K562 (cell line): ENCODE measurements at regions not wholly inside any gene's neighbourhood (a gene's known extent, or its start where the extent isn't known, plus 50 kb on each side); places are given as distances from the start of the nearest gene placed in this dataset.

Source experiments
- ATAC-seq: fragments of 200-7000 bp; cut with Tn5 transposase; 3 replicates; pipeline ENCODE4 v1.9.1; 2020; ENCODE audit warnings: moderate library complexity
- BruUV-seq: library from RNA; stranded (reverse); fragments of 400-500 nt; replicated peaks from 2 replicates; lab custom pipeline; 2021; lab: Mats Ljungman, UMichigan
- CTCF ChIA-PET: fragments of 300-600 bp; formaldehyde crosslinking; extraction: SDS; loops from one replicate; lab custom pipeline; 2021; ENCODE audit warnings: low intra/inter-chr PET ratio; lab: Yijun Ruan, JAX
- POLR2A ChIA-PET: fragments of 300-600, 350-650 bp; sonication (Branson Sonifier 250); formaldehyde crosslinking; extraction: SDS; loops from one replicate; lab custom pipeline; 2021; ENCODE audit warnings: antibody characterized with exemption, inconsistent platforms; lab: Yijun Ruan, JAX
- DNase-seq, 4 experiments: peaks; one replicate each; pipeline versions ENCODE4 v3.0.0 to v3.0.0-alpha.2; 2011 to 2018; ENCODE audit warnings: low spot score in 3 of 4, mixed read lengths in 3 of 4; ENCODE audit errors: extremely low read depth in 1 of 4
- FAIRE-seq: peaks from 2 replicates; lab custom pipeline; 2011; peaks lifted over from hg19 to GRCh38; lab: Jason Lieb, UNC
- H2AFZ ChIP-seq: 2 replicates; pipeline ENCODE4 v1.6.0; 2011; ENCODE audit warnings: low read depth, low read length, control low read depth, inconsistent platforms
- H3K27ac ChIP-seq: fragments of 200-600 bp; 3 replicates; pipeline ENCODE4 v1.8.0; 2011; ENCODE audit warnings: low read depth, mild to moderate bottlenecking, control low read depth, inconsistent platforms, low read length, moderate library complexity, mixed read lengths; ENCODE audit errors: extremely low read depth
- H3K27me3 ChIP-seq, 2 experiments: fragments of 300-600 bp in 1 of 2; 2 replicates in 1 of 2; 3 replicates in 1 of 2; pipeline versions ENCODE4 v1.6.0 to v1.8.0; 2011; ENCODE audit warnings: inconsistent platforms in 2 of 2, low read length in 2 of 2, mild to moderate bottlenecking in 1 of 2, mixed read lengths in 1 of 2, moderate library complexity in 1 of 2; ENCODE audit not compliant: control insufficient read depth in 2 of 2, insufficient read depth in 2 of 2
- H3K36me3 ChIP-seq: fragments of 300-600 bp; 3 replicates; pipeline ENCODE4 v1.8.0; 2011; ENCODE audit warnings: mild to moderate bottlenecking, low read length, inconsistent platforms; ENCODE audit not compliant: control insufficient read depth, insufficient read depth
- H3K4me1 ChIP-seq, 2 experiments: fragments of 200-600 bp in 1 of 2; replicated peaks in 1 of 2; 2 replicates in 1 of 2; 3 replicates in 1 of 2; pipeline versions ENCODE4 v1.5.1 to v1.8.0; 2011; ENCODE audit warnings: inconsistent platforms in 2 of 2, low read length in 2 of 2, mild to moderate bottlenecking in 1 of 2, mixed read lengths in 1 of 2, moderate library complexity in 1 of 2; ENCODE audit not compliant: control insufficient read depth in 2 of 2, insufficient read depth in 2 of 2
- H3K4me2 ChIP-seq: 2 replicates; pipeline ENCODE4 v1.6.1; 2011; ENCODE audit warnings: low read length, control low read depth, inconsistent platforms, mixed read lengths; ENCODE audit not compliant: insufficient read depth
- H3K4me3 ChIP-seq: fragments of 200-600 bp; sonication (generic), shearing (Covaris generic); 2 replicates; pipeline ENCODE4 v1.5.1; 2016; ENCODE audit warnings: control low read depth, inconsistent platforms
- H3K79me2 ChIP-seq: fragments of 200-600 bp; 3 replicates; pipeline ENCODE4 v1.8.0; 2011; ENCODE audit warnings: low read length, inconsistent platforms; ENCODE audit not compliant: control insufficient read depth, insufficient read depth
- H3K9ac ChIP-seq, 2 experiments: 2 replicates each; pipeline versions ENCODE4 v1.6.0 to v1.6.1; 2011; ENCODE audit warnings: low read depth in 2 of 2, low read length in 2 of 2, control low read depth in 1 of 2, inconsistent platforms in 1 of 2, mild to moderate bottlenecking in 1 of 2, mixed read lengths in 1 of 2; ENCODE audit not compliant: insufficient read depth in 1 of 2
- H3K9me1 ChIP-seq: one replicate; pipeline ENCODE4 v1.6.0; 2011; ENCODE audit warnings: inconsistent platforms, mild to moderate bottlenecking, low read length, moderate library complexity; ENCODE audit not compliant: control insufficient read depth, insufficient read depth
- H3K9me3 ChIP-seq: replicated peaks from 2 replicates; pipeline ENCODE4 v1.5.1; 2011; ENCODE audit warnings: low read depth, low read length, inconsistent platforms; ENCODE audit not compliant: control insufficient read depth, insufficient read depth
- H4K20me1 ChIP-seq: replicated peaks from 2 replicates; pipeline ENCODE4 v1.6.1; 2011; ENCODE audit warnings: low read length, inconsistent platforms, mixed read lengths; ENCODE audit not compliant: control insufficient read depth, insufficient read depth
- FOXA3 ChIP-seq, 2 experiments: fragments of 450-650 bp in 1 of 2; sonication (generic) in 1 of 2; formaldehyde crosslinking; IDR thresholded peaks in 1 of 2; conservative IDR thresholded peaks in 1 of 2; 2 replicates each; pipeline versions ENCODE4 v1.4.0 to v1.8.0; 2020 to 2022; ENCODE audit warnings: mild to moderate bottlenecking in 2 of 2, missing genetic modification reagents in 1 of 2
- HCFC1 ChIP-seq: IDR thresholded peaks from 2 replicates; pipeline ENCODE4 v1.6.1; 2012; ENCODE audit warnings: low read depth, low read length, improper control_type of control experiment
- HDAC1 ChIP-seq, 2 experiments: fragments of 450-650 bp; IDR thresholded peaks; 2 replicates each; pipeline ENCODE4 v1.6.1; 2016 to 2017; ENCODE audit warnings: inconsistent platforms in 1 of 2, mild to moderate bottlenecking in 1 of 2, moderate library complexity in 1 of 2
- NR2F6 ChIP-seq: fragments of 450-650 bp; formaldehyde crosslinking; IDR thresholded peaks from 2 replicates; pipeline ENCODE4 v1.4.0; 2020; ENCODE audit warnings: mild to moderate bottlenecking
- TCF3 ChIP-seq: sonication (generic); formaldehyde crosslinking; IDR thresholded peaks from 2 replicates; pipeline ENCODE4 v1.4.0; 2020; ENCODE audit warnings: mild to moderate bottlenecking, missing genetic modification reagents
- ZKSCAN1 ChIP-seq: fragments of 150-350 bp; IDR thresholded peaks from 2 replicates; pipeline ENCODE4 v1.6.1; 2016; ENCODE audit warnings: low read depth, low read length
- ZNF507 ChIP-seq: conservative IDR thresholded peaks from 2 replicates; pipeline ENCODE4 v1.6.1; 2017; ENCODE audit warnings: missing genetic modification characterization, missing compliant biosample characterization
- ZNF609 ChIP-seq: sonication (generic); formaldehyde crosslinking; IDR thresholded peaks from 2 replicates; pipeline ENCODE4 v1.8.1; 2023; ENCODE audit warnings: missing genetic modification reagents, mild to moderate bottlenecking, borderline replicate concordance
- WGBS: fragments of 100-300 bp; shearing (Covaris generic); methylation state at CpG from one replicate; pipeline ENCODE4 v1.1.6; 2016; ENCODE audit warnings: low coverage, mixed read lengths; ENCODE audit not compliant: insufficient coverage; ENCODE audit errors: missing lambda C conversion rate; 5-methylcytosine and 5-hydroxymethylcytosine counted together
- in situ Hi-C: fragments of 300-500 bp; cut with MboI; formaldehyde crosslinking; loops from 4 replicates; pipeline ENCODE4 v1.15.0; 2018; ENCODE audit warnings: inconsistent platforms, mixed read lengths
- intact Hi-C: fragments of 100-400 bp; cut with micrococcal nuclease; formaldehyde crosslinking; loops from 2 replicates; pipeline ENCODE4 v1.14.2; 2022

- TF ChIP-seq ZNF609: no peak
- no peak for TF ChIP-seq NR2F6 (CRISPR knock-in tag)
- TF ChIP-seq FOXA3 (CRISPR knock-in tag; conservative IDR thresholded peaks at IDR 0.05 in 1 of 2, IDR thresholded peaks at IDR 0.05 in 1 of 2): no peak
- TF ChIP-seq ZNF507 (tag): no peak
Measured at GRCh38 chr13:85040215-85040614, 759.0 kb downstream of the SLITRK6 start (continued).

GRCh38 chr13:85031771-85032170, 767.4 kb downstream of the SLITRK6 start:
- DNase-seq (no peak), FAIRE-seq (no peak), ATAC-seq (no peak)
- Histone ChIP-seq H4K20me1 (no peaks in the 10 kb centered on the region), H3K9me3 (no peaks in the 10 kb centered on the region; the same call in 1 of the 2 replicates), H3K27me3 (no peaks in the 10 kb centered on the region), H3K36me3 (no peaks in the 10 kb centered on the region), H3K79me2 (no peaks in the 10 kb centered on the region), H3K27ac (no peak overlapping the region), H3K4me3 (no peak overlapping the region), H3K9me1 (no peaks in the 10 kb centered on the region), H3K4me2 (no peak overlapping the region), H3K9ac (no peak overlapping the region), H3K4me1 (no peaks in the 10 kb centered on the region), H2AFZ (no peak overlapping the region)
- ChIA-PET CTCF (no interaction called here), POLR2A (no interaction called here)
- 0% methylated on average over 1 of the region's 1 CpG for WGBS
- intact Hi-C loops: no loop called here
- BruUV-seq: no TSS peak
- TF ChIP-seq TCF3 (CRISPR knock-in tag): no peak
- no peak for TF ChIP-seq HDAC1 (IDR thresholded peaks at IDR 0.05)
- TF ChIP-seq ZKSCAN1: no peak
- TF ChIP-seq HCFC1: no peak
- in situ Hi-C loops: no loop called here
